ENCODE measurements at regions not wholly inside any gene's neighbourhood (a gene's known extent, or its start where the extent isn't known, plus 50 kb on each side); places are given as distances from the start of the nearest gene placed in this dataset.

GRCh38 chr18:78906066-78906465, 73.6 kb upstream of the SALL3 start:
- TF ChIP-seq CTCF (conservative IDR thresholded peaks at IDR 0.05; ENCODE audit: low read depth, low read length) = no peak
- H3K4me3 ChIP-seq (ENCODE audit: low read depth, low read length) = no peak overlapping the region
- DNase-seq (ENCODE audit: low read depth) = no peak

- DNase-seq (ENCODE audit: low read depth) = no peak
- no peak overlapping the region for H3K4me3 ChIP-seq (ENCODE audit: low read depth, low read length)
- TF ChIP-seq CTCF (conservative IDR thresholded peaks at IDR 0.05; ENCODE audit: low read depth, low read length) = no peak
Measured at GRCh38 chr18:78908462-78909260, 71.0 kb upstream of the SALL3 start.

GRCh38 chr18:78911751-78912283, 67.8 kb upstream of the SALL3 start:
- no peak for DNase-seq (ENCODE audit: low read depth)
- H3K4me3 ChIP-seq (ENCODE audit: low read depth, low read length) = no peak overlapping the region
- no peak for TF ChIP-seq CTCF (conservative IDR thresholded peaks at IDR 0.05; ENCODE audit: low read depth, low read length)

- H3K4me3 ChIP-seq (ENCODE audit: low read depth, low read length) = no peak overlapping the region
- TF ChIP-seq CTCF (conservative IDR thresholded peaks at IDR 0.05; ENCODE audit: low read depth, low read length) = no peak
- no peak for DNase-seq (ENCODE audit: low read depth)
Measured at GRCh38 chr18:78912336-78912735, 67.3 kb upstream of the SALL3 start.

GRCh38 chr18:78912844-78913243, 66.8 kb upstream of the SALL3 start:
- H3K4me3 ChIP-seq (ENCODE audit: low read depth, low read length) = no peak overlapping the region
- no peak for DNase-seq (ENCODE audit: low read depth)
- TF ChIP-seq CTCF (conservative IDR thresholded peaks at IDR 0.05; ENCODE audit: low read depth, low read length) = no peak

- no peak for DNase-seq (ENCODE audit: low read depth)
- no peak overlapping the region for H3K4me3 ChIP-seq (ENCODE audit: low read depth, low read length)
- TF ChIP-seq CTCF (conservative IDR thresholded peaks at IDR 0.05; ENCODE audit: low read depth, low read length) = no peak
Measured at GRCh38 chr18:78913395-78913794, 66.2 kb upstream of the SALL3 start.

- DNase-seq (ENCODE audit: low read depth) = no peak
- no peak overlapping the region for H3K4me3 ChIP-seq (ENCODE audit: low read depth, low read length)
- TF ChIP-seq CTCF (conservative IDR thresholded peaks at IDR 0.05; ENCODE audit: low read depth, low read length) = no peak
Measured at GRCh38 chr18:78913830-78914231, 65.8 kb upstream of the SALL3 start.
